Calu3 (cell line): ENCODE measurements at regions not wholly inside any gene's neighbourhood (a gene's known extent, or its start where the extent isn't known, plus 50 kb on each side); places are given as distances from the start of the nearest gene placed in this dataset.

Source experiments
- BruUV-seq: library from RNA; stranded (reverse); fragments of 400-500 nt; replicated peaks from 2 replicates; lab custom pipeline; 2021; lab: Mats Ljungman, UMichigan
- CTCF ChIA-PET: fragments of 300-600 bp; sonication (Branson Sonifier 250); formaldehyde crosslinking; loops from one replicate; lab custom pipeline; 2022; ENCODE audit warnings: antibody characterized with exemption; lab: Charles Lee
- DNase-seq: peaks from one replicate; pipeline ENCODE4 v3.0.0; 2022
- H3K27ac Mint-ChIP-seq: one replicate; pipeline ENCODE4 v1.8.0; 2022; ENCODE audit warnings: mixed read lengths; ENCODE audit not compliant: unreplicated experiment
- H3K27me3 Mint-ChIP-seq: one replicate; pipeline ENCODE4 v1.8.0; 2022; ENCODE audit warnings: mixed read lengths; ENCODE audit not compliant: unreplicated experiment
- H3K36me3 Mint-ChIP-seq: one replicate; pipeline ENCODE4 v1.8.0; 2022; ENCODE audit warnings: mild to moderate bottlenecking, moderate library complexity, mixed read lengths; ENCODE audit not compliant: insufficient read depth, unreplicated experiment
- H3K4me1 Mint-ChIP-seq: one replicate; pipeline ENCODE4 v1.8.0; 2022; ENCODE audit warnings: mild to moderate bottlenecking, low read depth, mixed read lengths; ENCODE audit not compliant: unreplicated experiment
- H3K4me3 Mint-ChIP-seq: one replicate; pipeline ENCODE4 v1.8.0; 2022; ENCODE audit warnings: mild to moderate bottlenecking, low read depth, moderate library complexity, mixed read lengths; ENCODE audit not compliant: unreplicated experiment
- H3K9me3 Mint-ChIP-seq: one replicate; pipeline ENCODE4 v1.8.0; 2022; ENCODE audit warnings: low read depth, mixed read lengths; ENCODE audit not compliant: unreplicated experiment
- intact Hi-C: fragments of 100-400 bp; cut with micrococcal nuclease; formaldehyde crosslinking; loops from one replicate; pipeline ENCODE4 v1.10.0; 2022; ENCODE audit not compliant: unreplicated experiment
- TF ChIP-seq, protein P1 (sequence below): fragments of 200-600 bp; IDR thresholded peaks from one replicate; pipeline ENCODE4 v1.8.0; 2022; ENCODE audit warnings: antibody characterized with exemption; ENCODE audit not compliant: unreplicated experiment

GRCh38 chr2:84052913-84053312, 406.2 kb downstream of the SUCLG1 start:
- no peaks in the 10 kb centered on the region for H3K36me3 Mint-ChIP-seq
- CTCF ChIA-PET: no interaction called here
- no peaks in the 10 kb centered on the region for H3K4me1 Mint-ChIP-seq
- H3K9me3 Mint-ChIP-seq: no peaks in the 10 kb centered on the region
- H3K27me3 Mint-ChIP-seq: no peaks in the 10 kb centered on the region
- intact Hi-C loops: no loop called here
- H3K4me3 Mint-ChIP-seq: no peak overlapping the region
- TF ChIP-seq, protein P1, sequence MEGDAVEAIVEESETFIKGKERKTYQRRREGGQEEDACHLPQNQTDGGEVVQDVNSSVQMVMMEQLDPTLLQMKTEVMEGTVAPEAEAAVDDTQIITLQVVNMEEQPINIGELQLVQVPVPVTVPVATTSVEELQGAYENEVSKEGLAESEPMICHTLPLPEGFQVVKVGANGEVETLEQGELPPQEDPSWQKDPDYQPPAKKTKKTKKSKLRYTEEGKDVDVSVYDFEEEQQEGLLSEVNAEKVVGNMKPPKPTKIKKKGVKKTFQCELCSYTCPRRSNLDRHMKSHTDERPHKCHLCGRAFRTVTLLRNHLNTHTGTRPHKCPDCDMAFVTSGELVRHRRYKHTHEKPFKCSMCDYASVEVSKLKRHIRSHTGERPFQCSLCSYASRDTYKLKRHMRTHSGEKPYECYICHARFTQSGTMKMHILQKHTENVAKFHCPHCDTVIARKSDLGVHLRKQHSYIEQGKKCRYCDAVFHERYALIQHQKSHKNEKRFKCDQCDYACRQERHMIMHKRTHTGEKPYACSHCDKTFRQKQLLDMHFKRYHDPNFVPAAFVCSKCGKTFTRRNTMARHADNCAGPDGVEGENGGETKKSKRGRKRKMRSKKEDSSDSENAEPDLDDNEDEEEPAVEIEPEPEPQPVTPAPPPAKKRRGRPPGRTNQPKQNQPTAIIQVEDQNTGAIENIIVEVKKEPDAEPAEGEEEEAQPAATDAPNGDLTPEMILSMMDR: no peak
- no peak for DNase-seq
- no peak overlapping the region for H3K27ac Mint-ChIP-seq
- no TSS peak for BruUV-seq

DNA sequence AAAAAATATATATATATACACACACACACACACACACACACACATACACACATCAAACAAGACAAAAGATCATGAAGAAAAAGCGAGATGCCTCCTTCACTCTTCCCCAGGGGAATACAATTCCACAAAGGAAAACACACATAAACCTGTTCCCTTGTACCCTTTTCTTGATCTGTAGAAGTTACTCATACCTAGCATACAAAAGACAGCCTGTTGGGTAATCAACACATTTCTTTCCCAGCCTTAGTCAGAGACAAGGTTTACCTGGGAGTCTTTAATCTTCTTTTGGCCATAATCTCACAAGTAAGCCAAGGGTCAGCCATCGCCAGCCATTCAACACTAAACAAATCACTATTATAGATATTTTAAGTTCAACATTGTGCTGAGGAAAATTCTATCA, 407.0 kb downstream of the SUCLG1 start:
- no peak overlapping the region for H3K4me3 Mint-ChIP-seq
- TF ChIP-seq, protein P1: no peak
- CTCF ChIA-PET: no interaction called here
- no TSS peak for BruUV-seq
- H3K4me1 Mint-ChIP-seq: no peaks in the 10 kb centered on the region
- H3K36me3 Mint-ChIP-seq: no peaks in the 10 kb centered on the region
- intact Hi-C loops: no loop called here
- no peaks in the 10 kb centered on the region for H3K9me3 Mint-ChIP-seq
- no peak for DNase-seq
- no peak overlapping the region for H3K27ac Mint-ChIP-seq
- H3K27me3 Mint-ChIP-seq: no peaks in the 10 kb centered on the region

- H3K4me3 Mint-ChIP-seq: no peak overlapping the region
- no peak overlapping the region for H3K27ac Mint-ChIP-seq
- TF ChIP-seq, protein P1: no peak
- intact Hi-C loops: no loop called here
- CTCF ChIA-PET: no interaction called here
- no peaks in the 10 kb centered on the region for H3K4me1 Mint-ChIP-seq
- no TSS peak for BruUV-seq
- no peaks in the 10 kb centered on the region for H3K27me3 Mint-ChIP-seq
- DNase-seq: no peak
- H3K36me3 Mint-ChIP-seq: no peaks in the 10 kb centered on the region
- H3K9me3 Mint-ChIP-seq: no peaks in the 10 kb centered on the region
Measured at GRCh38 chr2:84048964-84049363, 410.1 kb downstream of the SUCLG1 start.

GRCh38 chr2:84041506-84041905, 417.6 kb downstream of the SUCLG1 start:
- no peaks in the 10 kb centered on the region for H3K36me3 Mint-ChIP-seq

More at GRCh38 chr2:84041506-84041905, 417.6 kb downstream of the SUCLG1 start:
- CTCF ChIA-PET: interaction anchor here (0.6 kb wide), 1 partner anchor 636 kb away, joined by 6 read pairs; no protein-coding TSS in a partner anchor
- intact Hi-C loops: no loop called here
- TF ChIP-seq, protein P1: no peak
- no peak for DNase-seq
- Mint-ChIP-seq H3K4me1 (no peaks in the 10 kb centered on the region), H3K4me3 (no peak overlapping the region), H3K9me3 (no peaks in the 10 kb centered on the region), H3K27ac (no peak overlapping the region), H3K27me3 (no peaks in the 10 kb centered on the region)
- no TSS peak for BruUV-seq
